Endodermal cell (in vitro differentiated cells): ENCODE measurements at regions not wholly inside any gene's neighbourhood (a gene's known extent, or its start where the extent isn't known, plus 50 kb on each side); places are given as distances from the start of the nearest gene placed in this dataset.

Experiments
- DNase-seq: peaks from one replicate; pipeline ENCODE4 v3.0.0-alpha.2; 2017
- H3K27ac ChIP-seq: 2 replicates; pipeline ENCODE4 v1.5.1; 2013; ENCODE audit warnings: mild to moderate bottlenecking, low read depth, low read length, moderate library complexity
- H3K27me3 ChIP-seq: 2 replicates; pipeline ENCODE4 v1.6.1; 2013; ENCODE audit warnings: mild to moderate bottlenecking, low read length, moderate library complexity; ENCODE audit not compliant: insufficient read depth, control insufficient read depth, poor library complexity, severe bottlenecking
- H3K36me3 ChIP-seq: 2 replicates; pipeline ENCODE4 v1.7.0; 2013; ENCODE audit warnings: mild to moderate bottlenecking, low read length, moderate library complexity; ENCODE audit not compliant: control insufficient read depth, insufficient read depth
- H3K4me1 ChIP-seq: one replicate; pipeline ENCODE4 v1.7.0; 2013; ENCODE audit warnings: low read length; ENCODE audit not compliant: control insufficient read depth, insufficient read depth
- H3K4me3 ChIP-seq: 2 replicates; pipeline ENCODE4 v1.5.1; 2013; ENCODE audit warnings: mild to moderate bottlenecking, low read length, moderate library complexity
- H3K9ac ChIP-seq: 2 replicates; pipeline ENCODE4 v1.6.1; 2013; ENCODE audit warnings: mild to moderate bottlenecking, low read length, moderate library complexity; ENCODE audit not compliant: poor library complexity, severe bottlenecking; ENCODE audit errors: extremely low read depth
- H3K9me3 ChIP-seq: 2 replicates; pipeline ENCODE4 v1.6.1; 2013; ENCODE audit warnings: mild to moderate bottlenecking, low read length, moderate library complexity; ENCODE audit not compliant: control insufficient read depth
- H3K27ac Mint-ChIP-seq: 2 replicates; pipeline ENCODE4 v1.8.0; 2020; ENCODE audit warnings: mixed read lengths
- H3K27me3 Mint-ChIP-seq: 2 replicates; pipeline ENCODE4 v1.8.0; 2021; ENCODE audit warnings: mild to moderate bottlenecking, mixed read lengths; ENCODE audit not compliant: insufficient read depth
- H3K36me3 Mint-ChIP-seq: 2 replicates; pipeline ENCODE4 v1.8.0; 2020; ENCODE audit warnings: low read depth, mixed read lengths
- H3K4me1 Mint-ChIP-seq: 2 replicates; pipeline ENCODE4 v1.8.0; 2020; ENCODE audit warnings: mixed read lengths
- H3K4me3 Mint-ChIP-seq: 2 replicates; pipeline ENCODE4 v1.8.0; 2020; ENCODE audit warnings: mild to moderate bottlenecking, moderate library complexity, mixed read lengths
- H3K9me3 Mint-ChIP-seq: 2 replicates; pipeline ENCODE4 v1.8.0; 2020; ENCODE audit warnings: mild to moderate bottlenecking, mixed read lengths
- WGBS, 2 experiments: methylation state at CpG; one replicate each; pipeline versions ENCODE4 v1.1.5 to v1.1.7; 2013; ENCODE audit warnings: missing lambda C conversion rate in 2 of 2, mixed read lengths in 1 of 2; ENCODE audit not compliant: insufficient coverage in 1 of 2, insufficient read length in 1 of 2; 5-methylcytosine and 5-hydroxymethylcytosine counted together
- TF ChIP-seq, protein P1 (sequence below): fragments of 200-600 bp; sonication (generic); conservative IDR thresholded peaks from 2 replicates; pipeline ENCODE4 v1.5.0; 2021; ENCODE audit warnings: antibody characterized with exemption, mild to moderate bottlenecking

DNA sequence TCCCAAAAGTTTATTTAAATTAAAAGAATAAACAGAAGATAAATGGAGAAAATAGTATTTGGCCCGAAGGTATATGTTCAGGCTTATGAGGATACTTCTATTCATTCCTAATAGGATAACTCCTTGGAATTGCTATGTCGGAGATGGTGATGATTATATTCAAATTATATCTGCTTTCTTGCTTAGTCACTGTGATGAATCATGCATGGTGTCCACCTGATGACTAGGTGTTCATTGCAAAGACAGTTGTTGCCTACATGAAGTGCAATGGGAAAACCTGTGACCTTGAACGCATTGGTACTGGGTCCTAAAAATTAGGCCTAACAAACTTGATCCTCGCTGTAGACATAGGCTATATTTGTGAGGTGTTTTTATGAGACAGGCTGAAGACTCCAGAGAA, 617.3 kb upstream of the ZEB2 start:
- Histone ChIP-seq H3K4me1 (peaks cover 12% of the 10 kb centered on the region), H3K36me3 (no peaks in the 10 kb centered on the region), H3K27me3 (no peaks in the 10 kb centered on the region), H3K9ac (no peak overlapping the region), H3K9me3 (no peaks in the 10 kb centered on the region), H3K27ac (no peak overlapping the region), H3K4me3 (no peak overlapping the region)
- H3K27ac Mint-ChIP-seq = no peak overlapping the region
- peaks cover 13% of the 10 kb centered on the region for H3K4me1 Mint-ChIP-seq
- H3K4me3 Mint-ChIP-seq = no peak overlapping the region
- TF ChIP-seq, protein P1, sequence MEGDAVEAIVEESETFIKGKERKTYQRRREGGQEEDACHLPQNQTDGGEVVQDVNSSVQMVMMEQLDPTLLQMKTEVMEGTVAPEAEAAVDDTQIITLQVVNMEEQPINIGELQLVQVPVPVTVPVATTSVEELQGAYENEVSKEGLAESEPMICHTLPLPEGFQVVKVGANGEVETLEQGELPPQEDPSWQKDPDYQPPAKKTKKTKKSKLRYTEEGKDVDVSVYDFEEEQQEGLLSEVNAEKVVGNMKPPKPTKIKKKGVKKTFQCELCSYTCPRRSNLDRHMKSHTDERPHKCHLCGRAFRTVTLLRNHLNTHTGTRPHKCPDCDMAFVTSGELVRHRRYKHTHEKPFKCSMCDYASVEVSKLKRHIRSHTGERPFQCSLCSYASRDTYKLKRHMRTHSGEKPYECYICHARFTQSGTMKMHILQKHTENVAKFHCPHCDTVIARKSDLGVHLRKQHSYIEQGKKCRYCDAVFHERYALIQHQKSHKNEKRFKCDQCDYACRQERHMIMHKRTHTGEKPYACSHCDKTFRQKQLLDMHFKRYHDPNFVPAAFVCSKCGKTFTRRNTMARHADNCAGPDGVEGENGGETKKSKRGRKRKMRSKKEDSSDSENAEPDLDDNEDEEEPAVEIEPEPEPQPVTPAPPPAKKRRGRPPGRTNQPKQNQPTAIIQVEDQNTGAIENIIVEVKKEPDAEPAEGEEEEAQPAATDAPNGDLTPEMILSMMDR = no peak
- no peak for DNase-seq
- WGBS, 2 experiments = 90 to 100% methylated on average over 1 to 4 of the region's 4 CpGs
- H3K36me3 Mint-ChIP-seq = no peaks in the 10 kb centered on the region
- no peaks in the 10 kb centered on the region for H3K27me3 Mint-ChIP-seq
- H3K9me3 Mint-ChIP-seq = no peaks in the 10 kb centered on the region

DNA sequence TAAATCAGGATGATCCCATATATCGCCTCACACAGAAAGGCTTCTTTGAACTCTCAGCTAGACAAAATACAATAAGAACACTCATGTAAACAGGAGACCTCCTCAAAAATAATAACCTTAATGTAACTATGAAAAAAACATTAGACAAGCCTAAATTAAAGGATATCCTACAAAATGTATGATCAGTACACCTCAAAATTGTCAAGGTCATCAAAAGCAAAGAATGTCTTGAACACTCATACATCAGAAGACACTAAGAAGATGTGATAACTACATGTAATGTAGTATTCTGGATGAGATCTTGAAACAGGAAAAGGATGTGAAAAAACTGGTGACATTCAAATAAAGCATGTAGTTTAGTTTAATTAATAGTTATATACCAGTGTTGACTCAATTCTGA, 616.8 kb upstream of the ZEB2 start:
- WGBS, 2 experiments = 77% methylated on average over 1 of the region's 1 CpG; no CpG with 5 or more reads in 1 of the 2 experiments
- no peak overlapping the region for H3K27ac Mint-ChIP-seq

DNA sequence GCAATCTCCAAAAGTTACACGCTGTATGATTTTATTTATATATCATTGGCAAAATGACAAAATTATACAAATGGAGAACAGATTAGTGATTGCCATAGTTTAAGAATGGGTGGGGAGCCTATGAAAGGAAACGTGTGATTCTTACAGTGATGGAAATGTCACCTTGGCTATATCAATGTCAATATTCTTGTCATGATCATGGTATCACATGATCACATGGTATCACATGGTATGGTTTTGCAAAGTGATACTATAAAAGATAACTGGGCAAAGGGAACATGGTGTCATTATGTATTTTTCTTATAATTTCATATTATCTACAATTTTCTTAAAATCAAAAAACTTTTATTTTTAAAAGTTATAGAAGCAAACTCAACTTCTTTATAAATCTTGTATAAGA, 606.2 kb upstream of the ZEB2 start:
- Histone ChIP-seq H3K27ac (no peak overlapping the region), H3K9me3 (no peaks in the 10 kb centered on the region), H3K36me3 (no peaks in the 10 kb centered on the region), H3K9ac (no peak overlapping the region), H3K4me3 (no peak overlapping the region), H3K27me3 (no peaks in the 10 kb centered on the region), H3K4me1 (no peaks in the 10 kb centered on the region)
- H3K9me3 Mint-ChIP-seq = no peaks in the 10 kb centered on the region
- no peaks in the 10 kb centered on the region for H3K27me3 Mint-ChIP-seq
- 90 to 98% methylated on average over 2 of the region's 2 CpGs for WGBS, 2 experiments
- TF ChIP-seq, protein P1 = no peak
- H3K36me3 Mint-ChIP-seq = no peaks in the 10 kb centered on the region
- DNase-seq = no peak
- H3K4me3 Mint-ChIP-seq = no peak overlapping the region
- H3K4me1 Mint-ChIP-seq = peaks cover 8% of the 10 kb centered on the region
- no peak overlapping the region for H3K27ac Mint-ChIP-seq

More for the DNA sequence above, 616.8 kb upstream of the ZEB2 start:
- no peak for DNase-seq
- Mint-ChIP-seq H3K36me3 (no peaks in the 10 kb centered on the region), H3K4me1 (peaks cover 11% of the 10 kb centered on the region), H3K9me3 (no peaks in the 10 kb centered on the region), H3K4me3 (no peak overlapping the region), H3K27me3 (no peaks in the 10 kb centered on the region)
- no peak overlapping the region for H3K9ac ChIP-seq
- H3K36me3 ChIP-seq = no peaks in the 10 kb centered on the region
- no peaks in the 10 kb centered on the region for H3K9me3 ChIP-seq
- peaks cover 12% of the 10 kb centered on the region for H3K4me1 ChIP-seq
- no peak overlapping the region for H3K4me3 ChIP-seq
- TF ChIP-seq, protein P1 = no peak
- no peaks in the 10 kb centered on the region for H3K27me3 ChIP-seq
- no peak overlapping the region for H3K27ac ChIP-seq
